Prostate gland (tissue), 2 donors: ENCODE measurements at regions not wholly inside any gene's neighbourhood (a gene's known extent, or its start where the extent isn't known, plus 50 kb on each side); places are given as distances from the start of the nearest gene placed in this dataset.

Experiments used
- DNase-seq: peaks from one replicate; pipeline ENCODE4 v3.0.0-alpha.2; 2019; ENCODE audit warnings: low spot score
- H3K27ac ChIP-seq, 2 donors: fragments of 200-600 bp; sonication (generic); 2 replicates each; pipeline ENCODE4 v1.5.1; 2017 to 2019
- H3K27me3 ChIP-seq: fragments of 200-600 bp; sonication (generic); replicated peaks from 2 replicates; pipeline ENCODE4 v1.5.1; 2019; ENCODE audit not compliant: insufficient read depth
- H3K36me3 ChIP-seq, 2 donors: fragments of 200-600 bp; sonication (generic); 1 replicate in 1 of 2; 2 replicates in 1 of 2; pipeline versions ENCODE4 v1.5.1 to v1.8.1; 2017 to 2019
- H3K4me1 ChIP-seq: fragments of 200-600 bp; sonication (generic); replicated peaks from 2 replicates; pipeline ENCODE4 v1.5.1; 2019
- H3K4me3 ChIP-seq, 2 donors: fragments of 200-600 bp; sonication (generic); 2 replicates each; pipeline ENCODE4 v1.5.1; 2017 to 2019
- H3K9me3 ChIP-seq: fragments of 200-600 bp; sonication (generic); 2 replicates; pipeline ENCODE4 v1.5.1; 2017
- POLR2A ChIP-seq: fragments of 450-650 bp; IDR thresholded peaks from one replicate; pipeline ENCODE4 v1.6.1; 2016; ENCODE audit warnings: antibody characterized with exemption, mild to moderate bottlenecking
- POLR2AphosphoS5 ChIP-seq: sonication (generic); formaldehyde crosslinking; IDR thresholded peaks from one replicate; pipeline ENCODE4 v1.6.1; 2017; ENCODE audit warnings: antibody characterized with exemption
- WGBS: methylation state at CpG from one replicate; pipeline ENCODE4 v1.1.5; 2018; 5-methylcytosine and 5-hydroxymethylcytosine counted together
- intact Hi-C: fragments of 100-400 bp; cut with DNase I; formaldehyde crosslinking; loops from one replicate; pipeline ENCODE4 v1.14.2; 2022
- TF ChIP-seq, protein P1 (sequence below), 4 experiments: fragments of 200-600 bp in 2 of 4; fragments of 450-650 bp in 2 of 4; sonication (generic) in 2 of 4; IDR thresholded peaks; 1 replicate in 3 of 4; 2 replicates in 1 of 4; pipeline ENCODE4 v1.5.1; 2016 to 2019; ENCODE audit warnings: antibody characterized with exemption in 4 of 4, mild to moderate bottlenecking in 2 of 4, moderate library complexity in 2 of 4

DNA sequence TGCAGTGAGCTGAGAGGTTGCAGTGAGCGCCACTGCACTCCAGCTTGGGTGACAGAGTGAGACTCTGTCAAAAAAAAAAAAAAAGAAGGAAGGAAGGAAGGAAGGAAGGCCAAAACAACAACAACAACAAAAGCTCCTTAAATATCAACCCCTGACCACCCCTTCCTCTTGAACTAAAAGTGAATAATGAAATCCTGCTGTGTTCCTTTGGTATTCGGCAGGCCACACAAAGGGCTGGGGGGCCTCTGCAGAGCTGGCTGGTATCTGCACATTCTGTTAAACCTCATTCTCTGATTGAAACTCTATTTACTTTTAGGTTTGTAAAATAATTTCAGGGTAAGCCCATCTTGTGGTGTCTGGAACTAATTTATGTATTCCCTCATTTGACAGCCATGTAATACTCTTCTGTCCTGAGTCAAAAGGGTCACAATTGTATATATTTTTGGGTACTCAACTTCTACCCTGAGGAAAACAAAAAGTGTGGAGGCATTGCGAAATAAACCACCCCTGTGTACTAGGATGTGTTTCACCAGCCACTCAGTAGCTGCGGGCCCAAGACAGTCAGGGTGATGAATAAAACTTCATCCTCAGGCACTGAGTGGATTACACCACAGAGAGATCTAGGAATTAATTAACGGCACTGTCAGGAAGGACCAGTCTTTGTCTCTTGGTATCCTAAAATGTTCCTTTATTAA, 446.4 kb upstream of the PFKP start:
- intact Hi-C loops = no loop called here
- TF ChIP-seq POLR2AphosphoS5 (no peak), POLR2A (no peak)
- TF ChIP-seq, protein P1, sequence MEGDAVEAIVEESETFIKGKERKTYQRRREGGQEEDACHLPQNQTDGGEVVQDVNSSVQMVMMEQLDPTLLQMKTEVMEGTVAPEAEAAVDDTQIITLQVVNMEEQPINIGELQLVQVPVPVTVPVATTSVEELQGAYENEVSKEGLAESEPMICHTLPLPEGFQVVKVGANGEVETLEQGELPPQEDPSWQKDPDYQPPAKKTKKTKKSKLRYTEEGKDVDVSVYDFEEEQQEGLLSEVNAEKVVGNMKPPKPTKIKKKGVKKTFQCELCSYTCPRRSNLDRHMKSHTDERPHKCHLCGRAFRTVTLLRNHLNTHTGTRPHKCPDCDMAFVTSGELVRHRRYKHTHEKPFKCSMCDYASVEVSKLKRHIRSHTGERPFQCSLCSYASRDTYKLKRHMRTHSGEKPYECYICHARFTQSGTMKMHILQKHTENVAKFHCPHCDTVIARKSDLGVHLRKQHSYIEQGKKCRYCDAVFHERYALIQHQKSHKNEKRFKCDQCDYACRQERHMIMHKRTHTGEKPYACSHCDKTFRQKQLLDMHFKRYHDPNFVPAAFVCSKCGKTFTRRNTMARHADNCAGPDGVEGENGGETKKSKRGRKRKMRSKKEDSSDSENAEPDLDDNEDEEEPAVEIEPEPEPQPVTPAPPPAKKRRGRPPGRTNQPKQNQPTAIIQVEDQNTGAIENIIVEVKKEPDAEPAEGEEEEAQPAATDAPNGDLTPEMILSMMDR (IDR thresholded peaks at IDR 0.05) = no peak
- Histone ChIP-seq H3K27me3 (no peaks in the 10 kb centered on the region), H3K9me3 (no peaks in the 10 kb centered on the region), H3K4me3 (no peak overlapping the region), H3K36me3 (no peaks in the 10 kb centered on the region), H3K4me1 (no peaks in the 10 kb centered on the region), H3K27ac (no peak overlapping the region)
- DNase-seq = no peak
- WGBS = 84% methylated on average over 5 of the region's 5 CpGs

DNA sequence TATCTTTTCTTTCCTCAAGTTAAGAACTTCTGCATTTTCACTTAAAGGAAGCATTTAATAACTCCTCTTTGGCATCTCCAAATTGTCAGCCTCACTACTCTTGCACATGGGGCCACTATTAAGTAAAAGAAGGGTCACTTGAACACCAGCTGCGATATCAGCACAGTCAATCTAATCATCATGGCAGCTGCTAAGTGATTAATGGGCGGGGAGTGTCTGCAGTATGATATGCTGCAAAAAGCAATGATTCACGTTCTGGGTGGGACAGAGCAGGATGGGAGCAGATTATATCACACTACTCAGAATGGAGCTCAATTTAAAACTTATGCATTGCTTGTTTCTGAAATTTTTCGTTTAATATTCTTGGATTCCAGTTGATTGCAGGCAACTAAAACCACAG, 447.4 kb upstream of the PFKP start:
- no peaks in the 10 kb centered on the region for H3K4me1 ChIP-seq
- no peak overlapping the region for H3K4me3 ChIP-seq
- H3K27ac ChIP-seq = no peak overlapping the region
- 54% methylated on average over 4 of the region's 4 CpGs for WGBS
- no peak for DNase-seq
- intact Hi-C loops = no loop called here
- TF ChIP-seq, protein P1 (IDR thresholded peaks at IDR 0.05) = no peak
- no peak for TF ChIP-seq POLR2AphosphoS5
- TF ChIP-seq POLR2A = no peak
- no peaks in the 10 kb centered on the region for H3K27me3 ChIP-seq
- H3K9me3 ChIP-seq = no peaks in the 10 kb centered on the region
- no peaks in the 10 kb centered on the region for H3K36me3 ChIP-seq

DNA sequence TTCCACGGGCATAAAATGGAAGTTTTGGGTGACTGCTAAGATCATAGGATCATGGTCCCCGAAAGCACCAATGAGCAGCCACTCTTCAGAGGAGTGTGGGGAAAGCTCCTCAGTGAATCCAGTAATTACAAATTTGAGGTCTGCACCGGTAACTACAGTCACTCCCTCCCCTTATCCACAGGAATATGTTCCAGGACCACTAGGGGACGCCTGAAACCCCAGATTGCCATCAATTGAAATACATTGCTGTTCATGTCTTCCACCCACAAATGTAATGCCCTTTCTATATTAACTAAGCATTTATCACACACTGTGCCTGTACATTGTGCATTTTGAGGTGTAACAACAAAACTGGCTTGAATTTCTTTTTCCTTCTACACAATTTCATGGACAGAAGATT, 447.9 kb upstream of the PFKP start:
- no peaks in the 10 kb centered on the region for H3K36me3 ChIP-seq
- H3K4me3 ChIP-seq = no peak overlapping the region
- H3K27me3 ChIP-seq = no peaks in the 10 kb centered on the region
- WGBS = 53% methylated on average over 4 of the region's 4 CpGs
- H3K27ac ChIP-seq = no peak overlapping the region
- no peaks in the 10 kb centered on the region for H3K4me1 ChIP-seq
- no peaks in the 10 kb centered on the region for H3K9me3 ChIP-seq
- intact Hi-C loops = no loop called here
- no peak for TF ChIP-seq POLR2A
- TF ChIP-seq POLR2AphosphoS5 = no peak
- TF ChIP-seq, protein P1 (IDR thresholded peaks at IDR 0.05) = no peak
- DNase-seq = no peak

DNA sequence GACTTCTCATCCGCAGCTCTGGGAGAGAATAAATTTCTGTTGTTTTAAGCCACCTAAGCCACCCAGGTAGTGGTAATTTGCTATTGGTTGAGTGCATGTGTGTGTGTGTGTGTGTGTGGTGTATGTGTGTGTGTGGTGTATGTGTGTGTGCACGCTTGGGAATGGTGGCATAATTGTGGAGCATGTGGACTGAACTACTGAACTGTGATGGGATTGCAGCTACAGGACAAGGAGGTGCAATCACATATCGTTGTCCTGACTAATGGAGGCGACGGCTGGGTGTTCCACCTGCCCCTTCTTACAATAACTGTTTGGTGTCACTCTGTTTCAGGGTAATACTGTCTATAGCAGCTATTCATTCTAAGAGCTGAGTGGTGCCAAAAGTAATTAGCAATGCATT, 448.7 kb upstream of the PFKP start:
- no peaks in the 10 kb centered on the region for H3K4me1 ChIP-seq
- no peak overlapping the region for H3K27ac ChIP-seq
- 70% methylated on average over 5 of the region's 5 CpGs for WGBS
- no peaks in the 10 kb centered on the region for H3K27me3 ChIP-seq
- H3K4me3 ChIP-seq = no peak overlapping the region
- H3K9me3 ChIP-seq = no peaks in the 10 kb centered on the region
- no peak for DNase-seq
- no peaks in the 10 kb centered on the region for H3K36me3 ChIP-seq
- TF ChIP-seq POLR2AphosphoS5 = no peak
- TF ChIP-seq POLR2A = no peak
- TF ChIP-seq, protein P1 (IDR thresholded peaks at IDR 0.05) = no peak
- intact Hi-C loops = no loop called here

DNA sequence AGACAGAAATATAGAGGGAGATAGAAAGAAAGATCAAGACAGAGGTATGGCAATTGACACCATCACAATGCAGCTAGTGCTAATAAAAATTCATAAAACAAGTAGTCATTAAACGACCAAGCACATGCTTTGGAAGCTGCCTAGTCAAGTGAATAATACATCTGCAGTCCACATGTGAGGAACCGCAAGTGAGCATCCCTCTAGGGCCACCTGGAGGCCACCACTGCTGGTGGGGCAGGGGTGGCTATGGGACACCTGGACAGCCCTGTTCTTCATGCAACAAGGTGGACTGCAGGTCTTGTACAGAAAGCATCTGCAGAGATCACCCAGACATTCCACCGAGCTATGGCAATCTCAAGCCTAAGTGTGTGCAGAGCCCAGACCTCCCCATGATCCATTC, 451.1 kb upstream of the PFKP start:
- Histone ChIP-seq H3K36me3 (no peaks in the 10 kb centered on the region), H3K4me3 (no peak overlapping the region), H3K27ac (no peak overlapping the region), H3K27me3 (no peaks in the 10 kb centered on the region), H3K4me1 (no peaks in the 10 kb centered on the region), H3K9me3 (no peaks in the 10 kb centered on the region)
- intact Hi-C loops = no loop called here
- WGBS = 74% methylated on average over 3 of the region's 3 CpGs
- TF ChIP-seq POLR2A (no peak), POLR2AphosphoS5 (no peak)
- TF ChIP-seq, protein P1 (IDR thresholded peaks at IDR 0.05) = no peak
- no peak for DNase-seq
